CD14-positive monocyte (primary cell): ENCODE measurements at regions not wholly inside any gene's neighbourhood (a gene's known extent, or its start where the extent isn't known, plus 50 kb on each side); places are given as distances from the start of the nearest gene placed in this dataset.

ENCODE experiments used
- DNase-seq, 3 donors: peaks; one replicate each; pipeline ENCODE4 v3.0.0-alpha.2; 2011 to 2022
- H2AFZ ChIP-seq: 2 replicates; pipeline ENCODE4 v1.6.0; 2012; ENCODE audit warnings: mild to moderate bottlenecking, low read depth, low read length, inconsistent platforms; ENCODE audit not compliant: insufficient read depth, poor library complexity, severe bottlenecking
- H3K27ac ChIP-seq, 2 donors: 1 replicate in 1 of 2; 2 replicates in 1 of 2; pipeline ENCODE4 v1.5.1; 2012 to 2013; ENCODE audit warnings: low read length in 2 of 2, control low read depth in 1 of 2, inconsistent platforms in 1 of 2, low read depth in 1 of 2, mild to moderate bottlenecking in 1 of 2
- H3K27me3 ChIP-seq, 2 donors: one replicate each; pipeline versions ENCODE4 v1.6.0 to v1.6.1; 2011 to 2013; ENCODE audit warnings: low read length in 2 of 2; ENCODE audit not compliant: control insufficient read depth in 2 of 2, insufficient read depth in 2 of 2
- H3K36me3 ChIP-seq, 2 donors: replicated peaks in 1 of 2; 1 replicate in 1 of 2; 2 replicates in 1 of 2; pipeline versions ENCODE4 v1.5.1 to v1.6.1; 2012 to 2013; ENCODE audit warnings: low read length in 2 of 2, control low read depth in 1 of 2, inconsistent platforms in 1 of 2, mild to moderate bottlenecking in 1 of 2; ENCODE audit not compliant: insufficient read depth in 2 of 2, control insufficient read depth in 1 of 2
- H3K4me1 ChIP-seq, 2 donors: 1 replicate in 1 of 2; 2 replicates in 1 of 2; pipeline versions ENCODE4 v1.5.1 to v1.6.1; 2012 to 2013; ENCODE audit warnings: low read length in 2 of 2, control low read depth in 1 of 2, inconsistent platforms in 1 of 2, mild to moderate bottlenecking in 1 of 2, moderate library complexity in 1 of 2; ENCODE audit not compliant: insufficient read depth in 2 of 2, control insufficient read depth in 1 of 2
- H3K4me2 ChIP-seq: replicated peaks from 2 replicates; pipeline ENCODE3; 2012; ENCODE audit warnings: low read length, moderate library complexity, mild to moderate bottlenecking; ENCODE audit not compliant: poor library complexity, severe bottlenecking; ENCODE audit errors: extremely low read depth
- H3K4me3 ChIP-seq, 3 experiments: fragments of 200-600 bp in 1 of 3; sonication (generic) in 1 of 3; replicated peaks in 1 of 3; 1 replicate in 2 of 3; 2 replicates in 1 of 3; pipeline ENCODE4 v1.5.1; 2011 to 2013; ENCODE audit warnings: low read length in 3 of 3, mild to moderate bottlenecking in 3 of 3, control low read depth in 2 of 3, low read depth in 2 of 3, inconsistent platforms in 1 of 3, moderate library complexity in 1 of 3
- H3K79me2 ChIP-seq: 2 replicates; pipeline ENCODE4 v1.6.0; 2012; ENCODE audit warnings: mild to moderate bottlenecking, control low read depth, inconsistent platforms, low read length, moderate library complexity; ENCODE audit not compliant: insufficient read depth
- H3K9ac ChIP-seq: 2 replicates; pipeline ENCODE4 v1.6.0; 2017; ENCODE audit warnings: low read length, mild to moderate bottlenecking; ENCODE audit not compliant: insufficient read depth, poor library complexity, severe bottlenecking
- H3K9me3 ChIP-seq, 2 donors: replicated peaks in 1 of 2; 1 replicate in 1 of 2; 2 replicates in 1 of 2; pipeline versions ENCODE4 v1.5.1 to v1.6.1; 2012 to 2013; ENCODE audit warnings: low read length in 2 of 2, control low read depth in 1 of 2; ENCODE audit not compliant: control insufficient read depth in 1 of 2, insufficient read depth in 1 of 2
- H4K20me1 ChIP-seq: 2 replicates; pipeline ENCODE4 v1.6.0; 2012; ENCODE audit warnings: mild to moderate bottlenecking, low read length, control low read depth, moderate library complexity; ENCODE audit not compliant: insufficient read depth
- H3K27ac Mint-ChIP-seq, 7 donors: one replicate each; pipeline ENCODE4 v1.8.0; 2020; ENCODE audit warnings: mild to moderate bottlenecking in 7 of 7, mixed read lengths in 7 of 7, moderate library complexity in 6 of 7, inconsistent platforms in 2 of 7
- H3K27me3 Mint-ChIP-seq, 3 donors: one replicate each; pipeline ENCODE4 v1.8.0; 2021 to 2022; ENCODE audit warnings: low read depth in 3 of 3, mild to moderate bottlenecking in 3 of 3, mixed read lengths in 3 of 3, moderate library complexity in 3 of 3, inconsistent platforms in 1 of 3
- H3K36me3 Mint-ChIP-seq, 2 donors: one replicate each; pipeline ENCODE4 v1.8.0; 2020; ENCODE audit warnings: mixed read lengths in 2 of 2, inconsistent platforms in 1 of 2, mild to moderate bottlenecking in 1 of 2
- H3K4me1 Mint-ChIP-seq: one replicate; pipeline ENCODE4 v1.8.0; 2020; ENCODE audit warnings: mild to moderate bottlenecking, mixed read lengths
- H3K4me3 Mint-ChIP-seq, 2 donors: one replicate each; pipeline ENCODE4 v1.8.0; 2020; ENCODE audit warnings: mild to moderate bottlenecking in 2 of 2, mixed read lengths in 2 of 2, moderate library complexity in 1 of 2
- H3K9me3 Mint-ChIP-seq, 7 donors: one replicate each; pipeline ENCODE4 v1.8.0; 2020 to 2022; ENCODE audit warnings: mixed read lengths in 7 of 7, mild to moderate bottlenecking in 6 of 7, moderate library complexity in 6 of 7, inconsistent platforms in 2 of 7
- CTCF ChIP-seq: fragments of 200-600 bp; IDR thresholded peaks from one replicate; pipeline ENCODE4 v1.8.0; 2022; ENCODE audit warnings: antibody characterized with exemption, mild to moderate bottlenecking
- WGBS: methylation state at CpG from one replicate; pipeline ENCODE4 v1.1.5; 2013; ENCODE audit warnings: missing lambda C conversion rate; ENCODE audit not compliant: insufficient coverage; 5-methylcytosine and 5-hydroxymethylcytosine counted together
- intact Hi-C, 2 donors: fragments of 100-400 bp; cut with micrococcal nuclease; formaldehyde crosslinking; loops; one replicate each; pipeline versions ENCODE4 v1.15.0 to v1.15.1; 2023

GRCh38 chr4:127421437-127421836 is 211.3 kb upstream of the INTU start:
- Mint-ChIP-seq H3K9me3 (peaks cover 0 to 14% (median 4%) of the 10 kb centered on the region in 7 donors), H3K4me1 (no peaks in the 10 kb centered on the region), H3K36me3 (no peaks in the 10 kb centered on the region), H3K4me3 (no peak overlapping the region), H3K27me3 (peaks cover 0 to 5% (median 3%) of the 10 kb centered on the region in 3 donors), H3K27ac (no peak overlapping the region)
- Histone ChIP-seq H3K4me2 (no peak overlapping the region), H3K9ac (no peak overlapping the region), H3K79me2 (no peaks in the 10 kb centered on the region), H2AFZ (no peak overlapping the region), H4K20me1 (no peaks in the 10 kb centered on the region), H3K9me3 (peaks cover 0 to 4% of the 10 kb centered on the region in 2 donors), H3K4me1 (no peaks in the 10 kb centered on the region), H3K36me3 (no peaks in the 10 kb centered on the region), H3K4me3 (no peak overlapping the region), H3K27me3 (no peaks in the 10 kb centered on the region), H3K27ac (no peak overlapping the region)
- DNase-seq, result no peak
- intact Hi-C loops, result no loop called here
- no peak for TF ChIP-seq CTCF

GRCh38 chr4:127425202-127425845 is 207.4 kb upstream of the INTU start:
- H3K4me2 ChIP-seq, result no peak overlapping the region
- 80% methylated on average over 6 of the region's 11 CpGs for WGBS
- no peak overlapping the region for H2AFZ ChIP-seq

More at GRCh38 chr4:127425202-127425845, 207.4 kb upstream of the INTU start:
- Histone ChIP-seq H3K9ac (no peak overlapping the region), H4K20me1 (no peaks in the 10 kb centered on the region), H3K4me3 (no peak overlapping the region), H3K79me2 (no peaks in the 10 kb centered on the region), H3K27me3 (no peaks in the 10 kb centered on the region), H3K9me3 (peaks cover 0 to 4% of the 10 kb centered on the region in 2 donors), H3K36me3 (no peaks in the 10 kb centered on the region), H3K4me1 (no peaks in the 10 kb centered on the region), H3K27ac (no peak overlapping the region)
- DNase-seq, result no peak
- no peak for TF ChIP-seq CTCF
- H3K4me3 Mint-ChIP-seq, result no peak overlapping the region
- H3K4me1 Mint-ChIP-seq, result no peaks in the 10 kb centered on the region
- H3K9me3 Mint-ChIP-seq, result peaks cover 0 to 17% (median 6%) of the 10 kb centered on the region in 7 donors
- no peak overlapping the region for H3K27ac Mint-ChIP-seq
- intact Hi-C loops, result no loop called here
- peaks cover 0 to 5% (median 0%) of the 10 kb centered on the region in 3 donors for H3K27me3 Mint-ChIP-seq
- H3K36me3 Mint-ChIP-seq, result no peaks in the 10 kb centered on the region
